ENCODE measurements at regions not wholly inside any gene's neighbourhood (a gene's known extent, or its start where the extent isn't known, plus 50 kb on each side); places are given as distances from the start of the nearest gene placed in this dataset.

GRCh38 chr12:94813314-94813713, 163.0 kb upstream of the TMCC3 start:
- DNase-seq: no peak

- DNase-seq: no peak
Measured at GRCh38 chr12:94812345-94812744, 162.0 kb upstream of the TMCC3 start.

GRCh38 chr12:94811611-94812010, 161.3 kb upstream of the TMCC3 start:
- no peak for DNase-seq

- no peak for DNase-seq
Measured at GRCh38 chr12:94807951-94808350, 157.6 kb upstream of the TMCC3 start.

GRCh38 chr12:94806617-94807016, 156.3 kb upstream of the TMCC3 start:
- no peak for DNase-seq

- no peak for DNase-seq
Measured at GRCh38 chr12:94805749-94806529, 155.6 kb upstream of the TMCC3 start.

- no peak for DNase-seq
Measured at GRCh38 chr12:94803939-94804338, 153.6 kb upstream of the TMCC3 start.

GRCh38 chr12:94802796-94803195, 152.4 kb upstream of the TMCC3 start:
- DNase-seq: no peak

GRCh38 chr12:94801745-94802144, 151.4 kb upstream of the TMCC3 start:
- no peak for DNase-seq

- DNase-seq: no peak
Measured at GRCh38 chr12:94799136-94799535, 148.8 kb upstream of the TMCC3 start.

- DNase-seq: no peak
Measured at GRCh38 chr12:94798113-94798512, 147.8 kb upstream of the TMCC3 start.

GRCh38 chr12:94795520-94795919, 145.2 kb upstream of the TMCC3 start:
- no peak for DNase-seq

- no peak for DNase-seq
Measured at GRCh38 chr12:94795044-94795443, 144.7 kb upstream of the TMCC3 start.

GRCh38 chr12:94793191-94793595, 142.8 kb upstream of the TMCC3 start:
- DNase-seq: no peak

GRCh38 chr12:94792693-94793092, 142.3 kb upstream of the TMCC3 start:
- no peak for DNase-seq

GRCh38 chr12:94791933-94792332, 141.6 kb upstream of the TMCC3 start:
- DNase-seq: no peak

GRCh38 chr12:94790825-94791224, 140.5 kb upstream of the TMCC3 start:
- DNase-seq: no peak

- DNase-seq: no peak
Measured at GRCh38 chr12:94790370-94790769, 140.0 kb upstream of the TMCC3 start.

- DNase-seq: no peak
Measured at GRCh38 chr12:94789510-94790225, 139.3 kb upstream of the TMCC3 start.

GRCh38 chr12:94788298-94788697, 137.9 kb upstream of the TMCC3 start:
- no peak for DNase-seq

- no peak for DNase-seq
Measured at GRCh38 chr12:94786906-94787305, 136.5 kb upstream of the TMCC3 start.

GRCh38 chr12:94783862-94784261, 133.5 kb upstream of the TMCC3 start:
- DNase-seq: no peak

- no peak for DNase-seq
Measured at GRCh38 chr12:94783343-94783742, 133.0 kb upstream of the TMCC3 start.

- no peak for DNase-seq
Measured at GRCh38 chr12:94781835-94782234, 131.5 kb upstream of the TMCC3 start.

- no peak for DNase-seq
Measured at GRCh38 chr12:94779485-94779884, 129.1 kb upstream of the TMCC3 start.
